CD4-positive, alpha-beta T cell treated with Interleukin-6 for 4 hours (primary cell): ENCODE measurements at regions not wholly inside any gene's neighbourhood (a gene's known extent, or its start where the extent isn't known, plus 50 kb on each side); places are given as distances from the start of the nearest gene placed in this dataset.

Experiments used
- DNase-seq: peaks from one replicate; pipeline ENCODE4 v3.0.0-alpha.2; 2020; ENCODE audit warnings: mixed read lengths

DNA sequence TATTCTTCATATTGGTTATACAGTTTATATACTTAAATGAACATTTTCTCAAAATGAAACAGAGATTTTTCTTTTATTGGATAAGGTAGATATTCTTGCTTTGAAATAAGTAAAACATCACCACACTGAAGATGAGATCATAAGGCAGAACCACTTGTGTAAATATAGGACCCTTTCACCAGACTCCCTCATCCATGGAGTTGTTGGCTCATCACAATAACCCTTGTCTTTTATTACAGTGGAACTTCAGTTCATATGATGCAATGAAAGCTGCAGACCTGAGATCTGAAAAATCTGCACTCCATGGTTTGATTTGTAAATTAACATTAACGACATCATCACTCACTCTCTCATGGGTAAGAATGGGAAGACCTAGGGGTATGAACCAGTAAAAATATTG, 51.9 kb upstream of the DBX2 start:
- no peak for DNase-seq

DNA sequence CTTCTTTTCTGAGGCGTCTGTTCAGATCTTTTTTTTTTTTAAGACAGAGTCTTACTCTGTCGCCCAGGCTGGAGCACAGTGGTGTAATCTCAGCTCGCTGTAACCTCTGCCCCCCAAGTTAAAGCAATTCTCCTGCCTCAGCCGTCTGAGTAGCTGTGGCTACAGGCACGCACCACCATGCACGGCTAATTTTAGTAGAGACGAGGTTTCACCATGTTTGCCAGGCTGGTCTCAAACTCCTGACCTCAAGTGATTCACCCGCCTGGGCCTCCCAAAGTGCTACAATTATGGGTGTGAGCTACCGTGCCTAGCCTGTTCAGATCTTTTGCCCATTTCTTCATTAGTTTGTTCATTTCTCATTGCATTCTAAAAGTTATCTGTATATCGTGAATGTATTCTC, 55.1 kb upstream of the DBX2 start:
- no peak for DNase-seq

DNA sequence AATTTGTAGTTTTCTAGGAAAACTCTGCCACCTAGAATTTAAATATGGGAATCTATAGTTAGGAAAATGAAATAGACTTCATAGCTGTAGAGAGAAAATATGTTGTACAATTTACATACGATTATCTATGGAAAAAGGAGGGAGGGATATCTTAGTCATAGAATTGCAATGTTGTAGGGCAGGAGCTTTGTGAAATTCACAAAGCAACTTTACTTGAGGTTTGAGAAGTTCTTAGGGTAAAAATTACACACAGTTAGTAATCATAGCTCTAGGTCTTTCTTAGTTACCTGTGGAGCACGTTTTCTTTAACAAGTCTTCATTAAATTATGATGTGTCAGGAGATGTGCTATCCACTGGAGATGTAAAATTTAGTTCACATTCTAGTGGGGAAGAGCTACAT, 61.4 kb upstream of the DBX2 start:
- no peak for DNase-seq

DNA sequence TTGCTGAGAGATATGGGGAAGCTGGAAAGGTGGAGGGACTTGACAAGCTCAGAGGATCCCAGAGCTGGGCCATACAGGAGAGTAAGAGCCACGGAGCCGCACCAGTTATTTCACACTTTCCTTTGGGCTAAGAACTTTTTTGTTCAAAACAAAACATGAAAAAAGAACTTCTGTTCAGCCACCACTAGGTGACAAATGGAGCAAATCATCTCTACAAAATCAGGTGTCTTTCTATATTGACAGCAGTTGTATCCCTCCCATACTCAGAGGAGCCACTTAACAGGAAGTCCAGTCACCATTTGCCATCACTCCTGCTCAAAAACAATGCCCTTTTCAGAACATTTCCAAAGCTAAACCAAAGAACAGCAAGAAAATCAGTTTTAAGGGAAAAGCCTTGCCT, 70.3 kb upstream of the DBX2 start:
- no peak for DNase-seq

DNA sequence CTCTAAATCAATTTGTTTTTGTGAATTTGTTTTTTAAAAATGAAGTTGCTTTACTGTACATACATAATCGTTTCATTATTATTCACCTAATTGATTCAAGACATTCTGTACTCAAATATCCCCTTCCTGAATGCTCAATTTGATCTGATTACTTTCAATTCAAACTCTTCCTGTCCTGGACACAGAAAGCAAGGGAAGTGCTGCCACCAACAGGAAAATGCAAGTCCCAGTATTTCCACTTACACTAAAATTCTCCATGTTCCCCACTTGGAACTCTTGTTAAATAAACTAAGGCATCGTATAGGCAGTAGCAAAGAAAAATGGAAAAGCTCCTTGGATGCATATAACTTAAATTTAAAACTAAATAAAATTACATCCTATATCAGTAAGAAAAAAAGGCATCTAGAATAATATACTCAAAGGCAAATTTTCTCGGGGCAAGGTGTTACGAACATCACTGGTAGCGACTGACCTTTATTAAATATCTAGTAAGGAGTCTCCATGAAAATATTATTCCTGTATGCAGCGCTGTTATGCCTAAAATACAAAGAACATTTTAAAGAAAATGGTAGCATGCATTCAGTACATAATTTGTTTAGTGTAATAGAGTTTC, 72.0 kb upstream of the DBX2 start:
- no peak for DNase-seq

DNA sequence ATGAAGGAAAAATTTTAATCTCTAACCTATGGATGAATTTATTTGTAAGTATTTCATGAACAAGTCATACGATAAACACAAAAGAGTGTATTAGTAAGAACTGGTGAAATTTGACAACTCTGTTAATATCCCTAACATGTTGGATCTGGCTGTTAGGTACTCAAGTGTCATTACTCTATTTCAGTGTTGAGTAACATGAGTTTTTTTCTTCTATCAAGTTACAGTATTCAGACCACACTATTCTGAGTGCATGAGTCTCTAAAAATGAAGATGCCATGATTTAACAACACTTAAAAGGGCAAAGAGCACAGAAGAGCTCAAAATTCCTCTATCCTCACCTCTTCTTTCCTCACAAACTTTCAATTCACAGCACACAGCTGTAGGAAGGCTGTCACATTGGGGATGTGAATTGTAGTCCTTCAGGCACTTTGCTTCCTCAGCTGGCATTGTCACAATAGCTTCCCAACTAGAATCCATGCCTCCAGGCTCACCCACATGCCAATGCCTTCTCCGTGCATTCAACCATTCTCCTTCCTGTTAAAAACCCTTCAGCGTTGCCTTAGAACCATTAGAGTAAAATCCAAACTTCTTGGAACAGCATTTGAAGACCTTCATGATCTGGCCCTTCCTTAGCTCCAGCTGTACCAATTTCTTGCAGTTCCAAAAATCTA, 73.7 kb upstream of the DBX2 start:
- DNase-seq: no peak

DNA sequence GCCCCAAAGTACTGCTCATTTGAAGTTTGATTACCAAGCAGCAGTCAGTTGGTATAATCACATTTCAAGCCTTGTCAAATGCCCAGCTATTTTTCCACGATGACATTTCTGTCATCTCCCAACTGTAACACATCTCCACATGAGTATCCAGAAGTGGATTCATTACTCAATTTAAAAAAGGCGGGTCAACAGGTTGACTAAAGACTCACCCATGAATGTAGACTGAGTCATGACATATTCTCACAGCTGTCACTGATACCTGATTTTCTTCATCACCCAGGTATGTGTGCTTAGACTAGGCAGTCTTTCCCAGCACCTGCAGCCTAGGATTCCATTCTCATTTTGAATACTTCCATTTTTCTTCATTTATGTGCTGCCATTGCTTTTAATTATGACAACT, 75.1 kb upstream of the DBX2 start:
- DNase-seq: no peak

DNA sequence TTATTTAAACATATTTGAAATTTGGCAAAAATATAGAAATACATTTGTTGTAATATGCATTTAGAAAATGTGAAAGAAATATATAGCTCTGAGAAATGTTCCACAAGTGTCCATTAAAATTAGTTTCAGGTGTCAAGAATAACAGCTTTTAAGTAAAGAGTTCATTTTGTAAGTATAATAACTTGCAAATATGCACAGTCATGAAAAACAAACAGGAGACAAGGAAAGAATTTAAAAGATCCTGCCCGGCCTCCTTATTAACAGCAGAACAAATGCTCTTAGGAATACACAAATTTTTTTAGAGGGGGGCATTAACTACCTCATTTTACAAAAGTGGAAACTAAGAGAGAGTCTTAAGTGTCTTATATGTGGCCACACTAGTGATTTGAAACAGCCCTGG, 77.7 kb upstream of the DBX2 start:
- no peak for DNase-seq

DNA sequence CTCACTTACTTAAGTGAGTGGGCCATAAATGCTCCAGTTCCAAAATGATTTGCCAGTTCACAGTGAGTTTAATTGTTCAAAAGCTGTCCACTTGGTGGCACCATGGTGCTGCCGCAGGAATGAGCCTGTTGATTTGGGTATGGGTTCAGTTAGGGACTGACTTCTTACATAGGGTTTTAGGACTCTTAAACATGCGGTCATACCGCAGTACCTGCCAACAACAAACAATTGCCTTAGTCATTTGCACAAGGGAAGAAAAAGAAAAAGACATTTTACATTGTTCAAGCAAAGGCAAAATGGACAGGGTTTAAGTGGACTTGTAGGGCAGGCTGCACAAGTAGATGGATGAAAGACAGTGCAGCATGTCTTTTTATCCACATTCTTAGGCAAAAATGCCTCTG, 80.0 kb upstream of the DBX2 start:
- peak; percentile 6 for DNase-seq

DNA sequence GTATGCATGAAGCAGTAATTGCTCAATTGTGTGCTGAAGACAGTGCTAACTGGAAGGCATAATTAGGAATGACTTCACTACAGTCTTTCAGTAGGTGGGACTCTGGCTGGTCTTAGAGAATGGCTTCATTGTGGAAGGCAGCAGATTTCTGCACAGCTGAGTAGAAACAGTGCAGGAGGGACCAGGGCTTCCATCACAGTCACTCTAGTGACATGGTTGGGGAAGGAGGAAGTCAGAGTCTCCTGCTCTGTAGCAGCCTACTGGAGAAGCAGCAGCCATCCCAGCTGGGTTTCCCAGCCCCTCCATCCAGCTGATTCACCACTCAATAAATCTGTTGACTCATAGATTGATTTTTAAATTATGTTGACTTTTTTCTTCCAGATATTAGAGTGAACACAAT, 80.6 kb upstream of the DBX2 start:
- no peak for DNase-seq

DNA sequence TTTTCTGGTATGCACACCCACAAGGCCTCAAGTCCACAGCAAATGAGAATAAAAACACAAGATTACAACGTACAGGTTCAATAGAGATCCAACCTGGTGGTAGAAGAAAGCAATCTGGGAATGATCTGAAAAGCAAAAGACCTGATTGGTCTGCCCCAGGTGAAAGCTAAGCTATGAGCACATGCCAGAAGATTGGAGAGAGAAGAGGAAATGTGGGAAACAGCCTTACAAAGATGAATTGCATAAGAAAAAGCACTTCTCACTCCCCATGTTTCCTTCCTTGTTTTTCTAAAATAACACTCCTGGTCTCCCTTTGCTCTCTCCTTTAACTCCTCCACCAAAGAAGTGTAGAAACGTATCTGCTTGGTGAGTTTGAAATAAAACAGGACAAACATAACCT, 77.3 kb upstream of the ANO6 start:
- DNase-seq: no peak

DNA sequence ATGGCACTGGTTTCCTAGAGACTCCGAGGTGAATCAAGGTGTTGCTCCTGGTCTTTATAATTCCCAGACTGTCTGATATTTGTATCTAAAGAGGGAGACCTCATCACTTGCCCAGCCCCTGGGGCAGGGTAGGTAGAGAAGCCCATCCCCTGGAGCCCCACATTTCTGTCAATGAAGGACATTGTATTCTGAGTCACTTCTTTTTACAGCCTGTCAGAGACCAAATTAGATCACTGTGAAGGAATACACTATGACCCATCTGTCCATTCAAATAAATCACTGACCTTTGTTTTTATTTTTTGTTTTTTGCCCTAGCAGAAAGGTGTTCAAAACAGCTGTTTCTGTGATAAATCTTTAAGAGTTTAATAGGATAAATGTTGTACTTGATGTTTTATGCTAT, 67.9 kb upstream of the ANO6 start:
- no peak for DNase-seq

DNA sequence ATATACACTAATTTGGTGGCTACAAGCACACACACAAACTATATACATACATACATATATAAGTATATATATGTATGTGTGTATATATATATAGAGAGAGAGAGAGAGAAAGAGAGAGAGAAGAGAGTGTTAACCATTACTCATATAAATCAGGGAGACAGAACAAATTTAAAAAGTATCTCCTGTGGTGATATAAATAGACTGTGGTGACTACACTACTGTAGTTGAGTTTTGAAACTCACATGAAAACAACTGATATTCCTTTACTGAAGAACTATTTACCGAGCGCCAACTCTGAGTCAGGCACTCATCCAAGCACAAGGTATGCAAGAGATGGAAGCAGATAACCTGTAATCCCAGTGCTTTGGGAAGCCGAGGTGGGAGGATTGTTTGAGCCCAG, 67.3 kb upstream of the ANO6 start:
- no peak for DNase-seq

DNA sequence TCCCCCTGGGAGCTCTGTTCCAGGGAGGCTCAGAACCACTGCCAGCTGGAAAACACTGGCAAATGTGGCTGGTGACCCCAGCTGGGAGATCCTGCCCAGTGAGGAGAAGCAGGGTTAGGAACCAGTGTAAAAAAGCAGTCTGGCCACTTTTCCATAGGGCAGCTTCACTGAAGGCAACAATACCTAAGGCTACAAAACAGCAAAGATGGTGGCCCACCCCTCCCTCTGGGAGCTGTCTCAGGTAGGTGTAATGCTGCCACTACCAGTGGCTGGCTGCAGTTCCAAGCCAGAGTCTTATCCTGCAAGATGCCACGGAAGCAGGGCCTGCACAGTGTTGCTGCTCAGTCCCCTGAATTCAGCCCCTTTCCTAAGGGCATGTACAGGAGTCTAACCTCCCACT, 50.6 kb upstream of the ANO6 start:
- DNase-seq: no peak

DNA sequence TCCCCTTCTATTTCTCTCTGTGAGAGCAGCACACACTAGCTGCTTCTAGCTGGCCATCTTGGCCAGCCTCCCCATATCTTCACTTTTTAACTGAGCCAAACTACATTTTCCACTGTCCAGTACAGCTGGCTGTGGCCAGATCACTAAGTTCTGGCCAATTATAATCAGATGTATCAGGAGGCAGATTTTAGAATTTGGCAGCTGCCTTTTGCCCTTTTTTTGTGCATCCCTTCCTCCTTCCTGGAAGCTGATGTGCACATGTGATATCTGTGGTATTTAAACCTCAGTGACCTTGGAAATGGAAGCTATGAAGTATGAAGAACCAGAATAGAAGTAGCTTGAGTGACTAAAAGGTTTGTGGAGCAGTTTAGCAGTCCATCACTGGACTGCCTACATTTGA, 49.8 kb upstream of the ANO6 start:
- DNase-seq: no peak
